ENCODE measurements at regions not wholly inside any gene's neighbourhood (a gene's known extent, or its start where the extent isn't known, plus 50 kb on each side); places are given as distances from the start of the nearest gene placed in this dataset.
"Not testable (repeated sequence)": the region's sequence is repeated elsewhere in the genome, so short reads cannot be mapped to it uniquely, and the experiment has no call there.

DNA sequence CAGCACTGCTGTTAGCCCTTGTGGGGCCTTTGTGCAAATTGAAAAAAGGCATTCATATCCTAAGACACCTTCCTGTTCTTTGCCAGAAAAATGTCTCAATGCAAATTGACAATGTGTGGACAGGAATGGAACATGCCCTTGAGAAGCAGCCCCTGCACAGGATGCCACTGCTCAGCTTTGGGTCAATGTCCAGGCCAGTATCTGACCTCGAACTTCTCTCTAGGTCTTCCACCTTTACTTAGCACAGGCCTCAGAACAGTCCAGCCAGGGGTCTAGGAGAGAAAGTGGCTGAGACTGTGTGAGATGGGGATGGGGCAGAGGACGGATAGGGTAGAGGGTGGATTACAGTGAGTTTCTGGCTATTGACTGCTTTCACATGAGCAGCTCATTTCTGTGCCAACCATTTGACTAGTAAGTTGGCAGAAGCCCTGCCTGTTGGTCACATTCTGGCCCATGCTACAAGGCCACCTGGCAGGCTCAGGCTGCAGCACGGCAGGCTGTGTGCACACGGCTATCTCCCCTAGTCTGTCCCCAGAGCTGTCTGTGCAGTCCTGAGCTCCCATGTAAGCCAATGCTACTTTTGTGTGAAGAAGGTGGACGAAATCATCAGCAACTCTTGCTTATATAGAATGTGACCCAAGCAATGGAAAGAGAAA, 254.5 kb upstream of the PLGLB1 start:
- not testable (repeated sequence) for DNase-seq

DNA sequence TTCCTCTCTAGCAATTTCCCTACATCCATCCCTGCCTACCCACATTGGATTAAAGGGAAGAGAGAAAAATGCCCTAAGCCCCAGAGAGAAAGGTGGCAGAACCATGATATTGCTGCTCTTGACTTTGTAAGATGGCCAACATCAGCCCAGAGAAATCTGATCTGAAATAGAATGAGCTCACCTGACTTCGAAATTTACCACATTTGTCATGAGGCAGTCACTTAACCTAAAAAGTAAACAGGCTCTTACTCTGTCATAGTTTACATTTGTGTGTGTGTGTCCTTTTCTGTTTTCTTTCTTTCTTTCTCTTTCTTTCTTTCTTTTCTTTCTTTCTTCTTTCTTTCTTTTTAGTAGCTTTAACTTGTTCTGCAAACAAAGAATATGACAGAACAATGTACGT, 255.0 kb upstream of the PLGLB1 start:
- not testable (repeated sequence) for DNase-seq

DNA sequence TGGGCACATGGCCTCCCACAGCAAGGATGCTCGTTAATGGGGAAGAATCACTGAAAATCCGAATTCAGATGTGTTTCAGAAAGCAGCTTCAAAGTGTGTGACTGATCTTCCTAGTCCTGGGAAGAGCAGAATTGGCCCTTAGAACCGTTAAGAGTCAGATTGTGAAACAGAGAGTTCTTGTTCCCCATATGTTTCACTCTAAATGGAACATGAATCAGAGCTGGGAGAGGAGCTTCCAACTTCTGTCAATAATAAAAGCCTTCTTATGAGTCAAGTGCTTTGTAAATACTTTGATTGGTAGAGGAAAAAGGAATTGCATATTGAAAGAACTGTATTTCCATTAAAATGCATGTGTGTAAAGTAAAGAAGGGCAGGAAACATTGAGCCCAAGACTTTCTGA, 256.1 kb upstream of the PLGLB1 start:
- not testable (repeated sequence) for DNase-seq

DNA sequence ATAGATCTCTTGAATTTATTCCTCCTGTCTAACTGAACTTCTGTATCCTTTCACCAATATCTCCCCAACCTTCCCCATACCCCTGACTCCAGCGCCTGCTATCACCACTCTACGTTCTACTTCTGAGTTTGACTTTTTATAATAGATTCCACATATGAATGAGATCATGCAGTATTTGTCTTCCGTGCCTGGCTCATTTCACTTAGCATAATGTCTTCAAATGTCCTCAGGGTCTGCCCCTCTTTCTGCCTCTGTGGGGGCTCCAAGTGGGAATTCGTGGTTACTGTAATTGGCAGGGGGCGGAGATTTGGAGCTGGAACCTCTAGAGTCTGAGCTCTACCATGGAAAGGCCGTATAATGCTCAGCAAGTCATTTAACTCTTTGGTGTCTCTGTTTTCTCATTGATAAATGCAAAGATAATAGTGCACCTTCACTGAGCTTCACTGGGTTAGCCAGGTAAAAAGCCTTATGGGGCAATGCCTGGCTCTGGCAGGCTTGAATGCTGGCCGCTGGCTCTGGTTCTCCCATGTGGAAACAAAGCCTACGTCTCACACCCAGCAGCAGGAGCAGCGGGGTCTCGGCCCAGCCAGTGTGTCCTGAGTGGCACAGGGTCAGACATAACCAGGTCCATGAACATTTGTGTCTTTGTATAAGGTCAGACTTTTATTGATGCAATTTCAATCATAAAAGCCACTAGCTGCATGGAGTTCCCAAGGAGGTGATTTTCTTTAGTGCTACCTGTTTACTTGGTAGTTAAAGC, 259.1 kb upstream of the PLGLB1 start:
- not testable (repeated sequence) for DNase-seq

DNA sequence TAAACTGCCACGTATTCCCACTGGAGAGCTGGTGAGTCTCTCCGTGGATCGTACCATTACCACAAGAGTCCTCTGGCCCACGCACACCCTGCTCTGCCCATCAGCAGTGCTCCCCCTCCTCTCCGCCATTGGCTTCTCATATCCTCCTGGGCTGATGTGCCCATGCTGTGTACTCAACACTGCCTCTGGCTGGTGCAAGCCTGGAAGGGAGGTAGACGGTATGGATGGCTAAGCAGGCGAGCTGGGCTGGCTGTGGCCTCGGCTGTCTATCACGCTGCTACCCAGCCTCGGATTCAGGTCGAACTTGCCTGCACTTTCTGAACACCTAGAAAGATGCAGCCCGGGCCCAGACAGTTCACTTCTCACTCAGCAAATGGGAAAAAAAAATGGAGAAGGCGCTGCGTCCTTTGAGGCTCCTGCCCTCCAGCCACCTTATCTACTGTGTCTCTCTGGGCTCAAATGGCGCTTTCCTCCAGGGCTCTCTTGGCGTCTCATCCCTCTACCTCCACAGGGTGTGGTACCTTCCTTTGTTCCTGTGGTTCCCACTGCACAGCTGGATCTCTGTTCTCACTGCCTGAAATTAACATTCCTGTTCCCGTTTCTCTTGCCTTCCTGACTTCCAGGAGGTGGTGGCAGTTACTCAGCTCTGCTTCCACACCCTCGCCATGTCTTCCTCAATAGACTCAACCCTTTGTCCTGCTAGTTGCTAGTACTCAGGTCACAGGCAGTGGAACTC, 262.3 kb upstream of the PLGLB1 start:
- DNase-seq, result not testable (repeated sequence)

DNA sequence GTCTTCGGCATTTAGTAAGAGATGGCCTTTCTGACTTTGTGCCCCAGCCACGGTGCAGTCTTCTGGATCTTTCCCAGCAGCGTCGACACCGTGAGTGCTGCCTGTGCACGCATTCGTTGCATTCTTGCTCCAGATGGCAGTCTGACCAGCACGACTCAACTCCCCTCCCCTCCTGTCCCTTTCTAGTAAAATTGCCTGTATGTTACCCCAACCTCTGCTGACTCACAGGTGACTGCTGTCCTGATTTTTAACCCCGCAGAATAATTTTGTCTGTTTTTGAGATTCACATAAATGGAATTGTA, 262.8 kb upstream of the PLGLB1 start:
- DNase-seq, result not testable (repeated sequence)

DNA sequence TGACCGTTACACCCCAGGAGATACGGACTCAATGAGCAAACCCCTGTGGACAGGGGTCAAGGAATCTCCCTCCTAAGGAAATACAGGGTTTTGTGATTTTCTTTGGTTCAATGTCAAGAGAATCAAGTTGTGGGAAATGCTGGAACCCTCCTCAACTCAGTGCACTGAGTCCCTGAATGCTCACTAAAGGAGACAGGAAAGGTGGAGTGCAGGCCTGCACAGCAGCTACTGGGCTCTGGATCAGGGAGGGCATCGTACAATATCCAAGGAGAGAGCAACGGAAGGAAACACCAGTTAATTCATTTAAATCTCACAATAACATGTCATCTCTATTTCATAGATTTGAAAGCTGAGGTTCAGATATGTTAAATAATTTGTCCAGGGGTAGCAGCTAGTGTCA, 263.5 kb upstream of the PLGLB1 start:
- not testable (repeated sequence) for DNase-seq

DNA sequence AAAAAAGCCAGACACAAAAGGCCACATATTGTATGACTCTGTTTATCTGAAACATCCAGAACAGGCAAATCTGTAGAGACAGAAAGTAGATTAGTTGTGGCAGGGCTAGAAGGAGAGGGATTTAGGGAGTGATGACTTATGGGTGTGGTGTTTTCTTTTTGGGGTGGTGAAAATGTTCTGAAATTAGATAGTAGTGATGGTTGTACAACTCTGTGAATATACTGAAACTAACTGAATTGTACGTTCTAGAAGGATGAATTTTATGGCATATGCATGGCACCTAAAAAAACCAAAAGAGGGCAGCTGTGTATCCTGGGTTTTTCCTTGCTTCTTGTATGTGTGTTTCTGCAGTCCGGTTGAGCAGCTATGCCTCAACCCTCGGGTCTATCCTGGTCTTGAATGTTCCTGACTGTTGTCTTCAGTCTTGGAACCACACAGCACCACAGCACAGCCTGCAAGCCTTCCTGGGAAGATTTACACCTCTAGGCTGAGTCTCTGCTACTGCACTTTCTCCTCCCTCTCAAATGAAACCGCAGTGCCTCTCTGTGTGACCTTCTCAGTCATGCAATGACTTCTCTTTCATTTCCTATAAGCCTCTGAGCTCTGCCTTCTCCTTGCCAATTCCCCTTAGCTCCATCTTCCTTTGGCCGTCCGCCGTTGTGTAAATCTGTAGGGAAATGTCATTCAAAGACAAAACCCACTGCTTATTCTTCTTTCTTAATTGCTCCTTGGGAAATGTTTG, 269.1 kb upstream of the PLGLB1 start:
- DNase-seq, result not testable (repeated sequence)

DNA sequence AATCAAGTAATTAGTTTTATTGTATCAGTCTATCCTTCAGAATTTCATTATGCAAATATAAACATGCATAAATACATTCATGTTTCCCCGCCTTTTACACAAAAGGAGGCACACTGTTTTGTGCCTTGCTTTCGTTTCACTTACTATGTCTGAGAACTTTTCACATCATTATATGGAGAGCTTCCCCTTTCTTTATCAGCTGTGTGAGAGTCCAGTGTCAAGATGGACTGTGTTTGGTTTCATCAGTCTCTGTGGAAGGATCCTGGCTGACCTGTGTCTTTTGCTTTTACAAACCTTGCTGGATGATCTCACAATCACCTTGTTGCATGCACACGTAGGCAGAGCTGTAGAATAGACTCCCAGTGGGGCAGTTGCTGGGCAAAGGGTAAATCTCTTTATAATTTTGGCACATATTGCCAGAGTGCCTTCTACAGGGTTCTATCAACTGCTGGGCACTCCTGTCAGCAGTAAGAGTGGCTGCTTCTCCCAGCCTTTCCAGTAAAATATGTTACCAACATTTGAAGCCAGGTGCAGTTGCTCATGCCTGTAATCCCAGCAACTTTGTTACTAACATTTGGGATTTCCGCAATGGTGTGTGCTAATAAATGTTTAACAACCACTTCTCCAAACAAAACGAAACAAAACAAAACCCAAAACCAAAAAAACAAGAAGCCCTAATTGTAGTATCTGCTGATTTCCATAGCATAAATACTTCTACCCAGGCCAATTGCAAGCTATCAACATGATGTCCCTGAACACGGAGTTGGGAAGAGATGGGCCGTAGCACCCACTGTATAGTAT, 270.0 kb upstream of the PLGLB1 start:
- peak; percentile 87 for DNase-seq

DNA sequence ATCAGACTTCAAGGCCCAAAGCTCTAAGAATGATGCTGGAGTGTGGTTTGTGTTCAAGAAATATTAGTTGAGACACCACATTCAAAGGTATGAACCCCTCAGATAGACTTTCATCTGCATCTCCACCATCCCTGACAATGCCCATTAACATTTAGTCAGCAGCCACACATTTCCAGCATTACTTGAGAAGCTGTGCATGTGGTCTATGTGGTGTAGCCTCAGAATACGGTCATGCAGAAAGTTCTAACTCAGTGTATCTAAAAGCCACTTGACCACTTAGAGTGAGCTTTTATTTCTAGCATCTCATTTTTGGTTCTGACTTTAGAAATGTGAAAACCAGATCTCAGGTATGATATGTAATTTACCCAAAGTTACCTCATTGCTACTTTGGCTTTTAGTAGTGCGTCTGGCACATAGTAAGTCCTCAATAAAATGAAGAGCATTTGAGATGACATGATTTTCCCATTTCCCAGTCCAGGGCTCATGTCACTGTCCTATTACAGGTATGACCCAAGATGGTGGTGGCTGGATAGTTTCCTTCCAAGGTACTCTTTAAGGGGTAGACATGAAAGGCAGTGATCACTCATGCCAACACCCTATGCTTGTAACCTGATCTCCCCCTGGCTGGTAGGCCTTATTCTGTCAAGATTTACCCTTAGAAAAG, 272.4 kb upstream of the PLGLB1 start:
- not testable (repeated sequence) for DNase-seq

DNA sequence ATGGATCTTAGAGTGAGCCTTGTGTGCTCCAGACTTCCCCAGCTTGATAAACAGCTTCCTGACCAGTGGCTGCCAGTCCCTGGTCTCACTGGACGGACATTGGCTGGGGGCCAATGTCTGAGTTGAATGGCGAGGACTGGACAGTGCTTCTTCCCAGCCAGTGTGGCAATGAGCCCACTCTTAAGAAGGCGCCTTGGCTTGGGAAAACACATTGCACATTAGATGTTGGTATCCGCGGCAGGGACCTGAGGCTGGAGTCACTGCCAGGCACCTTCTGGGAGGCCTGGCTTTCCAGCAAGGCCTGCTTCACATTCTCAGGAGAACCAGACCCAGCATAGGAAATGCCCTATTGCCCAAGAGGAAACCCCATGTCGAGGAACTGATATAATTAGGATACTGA, 273.5 kb upstream of the PLGLB1 start:
- not testable (repeated sequence) for DNase-seq

DNA sequence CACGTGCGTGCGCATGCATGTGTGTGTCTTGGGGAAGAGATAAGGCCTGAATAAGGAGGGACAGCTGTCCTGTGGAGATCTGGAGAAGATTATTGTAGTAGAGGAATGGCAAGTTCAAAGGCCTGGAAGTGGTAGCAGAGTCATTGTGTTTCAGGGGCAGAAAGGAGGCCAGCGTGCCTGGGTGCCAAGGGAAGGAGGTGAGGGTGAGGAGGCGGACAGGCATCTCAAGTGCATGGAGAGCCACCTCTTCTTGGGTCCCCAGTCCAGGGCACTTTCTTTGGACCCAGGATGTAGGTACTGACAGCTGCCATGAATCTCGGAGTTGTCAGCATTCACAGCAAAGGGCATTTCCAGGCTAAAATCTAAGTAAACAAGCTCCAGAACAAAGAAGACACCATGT, 279.7 kb upstream of the PLGLB1 start:
- not testable (repeated sequence) for DNase-seq

DNA sequence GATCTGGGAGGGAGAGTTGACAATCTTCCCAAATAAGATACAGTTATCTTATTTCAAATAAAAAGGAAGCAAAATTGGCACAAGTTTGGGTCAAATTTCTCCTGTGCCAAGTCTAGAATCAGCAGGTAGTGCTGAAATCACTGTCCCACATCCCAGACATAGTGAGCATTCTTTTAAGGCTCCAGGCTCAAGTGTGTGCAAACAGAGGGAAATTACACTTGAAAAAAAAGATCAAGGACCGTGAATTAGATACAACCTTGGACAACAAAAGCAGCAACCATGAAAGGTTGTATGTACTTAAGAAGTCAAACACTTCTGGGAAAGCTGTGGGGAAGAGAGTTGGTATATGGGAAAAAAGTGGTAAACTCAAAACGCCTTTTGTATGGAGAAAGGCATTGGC, 280.2 kb upstream of the PLGLB1 start:
- DNase-seq, result not testable (repeated sequence)

DNA sequence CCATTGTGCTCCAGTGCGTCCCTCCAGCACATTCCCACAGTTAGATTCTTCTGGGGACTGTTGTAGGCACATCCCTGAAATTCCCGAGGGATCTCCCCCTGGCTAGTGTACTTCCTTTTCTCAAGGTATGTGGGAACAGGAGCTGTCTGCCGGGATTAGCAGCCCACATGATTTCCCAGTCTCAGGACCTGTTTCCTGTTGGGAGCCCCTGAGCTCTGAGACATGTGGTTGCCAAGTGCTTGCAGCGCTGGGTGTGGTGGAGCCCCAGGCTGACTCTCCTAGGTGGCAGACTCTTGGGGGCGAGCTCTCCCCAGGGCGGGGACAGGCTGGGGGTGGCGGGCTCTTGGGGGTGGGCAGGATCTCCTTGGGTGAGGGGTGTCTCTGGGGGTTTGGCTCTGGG, 287.0 kb upstream of the PLGLB1 start:
- not testable (repeated sequence) for DNase-seq

DNA sequence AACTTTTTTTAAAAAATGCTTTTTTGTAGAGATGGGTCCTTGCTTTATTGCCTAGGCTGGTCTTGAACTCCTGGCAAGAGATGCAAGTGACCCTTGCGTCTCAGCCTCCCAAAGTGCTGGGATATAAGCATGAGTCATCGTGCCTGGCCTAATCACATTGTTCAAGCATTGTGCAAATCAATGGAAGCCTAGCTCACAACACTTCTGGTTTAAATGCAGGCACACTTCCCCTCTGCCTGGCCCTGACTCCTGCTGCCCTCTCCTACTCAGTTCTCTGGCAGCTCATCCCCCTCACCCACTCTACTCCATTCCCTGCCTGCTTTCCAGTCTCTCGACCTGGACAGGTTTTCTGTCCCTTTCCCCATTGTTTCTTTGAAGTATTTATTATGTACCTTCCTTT, 288.1 kb upstream of the PLGLB1 start:
- not testable (repeated sequence) for DNase-seq

DNA sequence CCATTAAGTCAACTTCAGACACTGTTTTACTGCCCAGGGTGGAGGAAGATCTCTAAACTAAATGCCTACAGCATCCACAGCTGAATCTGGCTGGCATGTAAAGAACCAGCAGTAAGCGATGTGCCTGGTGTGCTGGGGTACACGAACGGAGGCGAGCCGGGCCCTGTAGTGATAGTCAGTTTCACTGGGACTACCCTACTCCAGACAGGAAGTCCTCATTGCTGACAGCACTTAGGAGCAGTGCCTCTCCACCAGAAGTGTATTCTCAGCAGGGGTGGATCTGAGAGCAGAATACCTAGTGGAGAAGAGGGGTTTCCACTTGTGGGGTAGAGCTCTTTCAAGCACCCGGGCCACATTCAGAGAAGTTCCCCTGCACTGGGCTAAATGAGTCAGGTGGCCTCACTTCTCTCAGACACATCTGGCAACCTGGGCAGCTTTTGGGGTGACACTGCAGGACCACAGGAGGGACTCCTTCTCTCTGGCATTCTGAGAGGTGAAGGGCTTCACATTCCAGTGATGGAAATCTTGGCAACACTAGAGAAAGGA, 290.3 kb upstream of the PLGLB1 start:
- DNase-seq, result not testable (repeated sequence)

DNA sequence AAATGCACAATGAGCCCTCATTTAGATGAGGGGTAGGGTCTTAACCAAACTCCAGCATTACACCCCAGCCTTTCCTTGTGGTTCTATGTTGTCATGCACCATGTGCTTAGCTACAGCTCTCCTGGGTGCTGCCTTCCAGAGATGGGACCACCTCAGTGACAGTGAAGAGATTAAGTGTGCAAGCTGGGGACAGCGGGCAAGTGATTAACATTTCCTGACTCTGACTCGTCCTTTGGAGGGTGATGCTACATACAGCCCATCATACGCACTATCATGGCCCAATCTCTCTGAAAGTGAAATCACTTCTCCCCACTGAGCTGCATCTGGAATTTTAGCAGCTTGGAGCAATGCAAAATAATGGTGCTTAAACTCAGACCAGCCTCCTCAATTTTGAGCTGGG, 293.0 kb upstream of the PLGLB1 start:
- peak; percentile 21 for DNase-seq

DNA sequence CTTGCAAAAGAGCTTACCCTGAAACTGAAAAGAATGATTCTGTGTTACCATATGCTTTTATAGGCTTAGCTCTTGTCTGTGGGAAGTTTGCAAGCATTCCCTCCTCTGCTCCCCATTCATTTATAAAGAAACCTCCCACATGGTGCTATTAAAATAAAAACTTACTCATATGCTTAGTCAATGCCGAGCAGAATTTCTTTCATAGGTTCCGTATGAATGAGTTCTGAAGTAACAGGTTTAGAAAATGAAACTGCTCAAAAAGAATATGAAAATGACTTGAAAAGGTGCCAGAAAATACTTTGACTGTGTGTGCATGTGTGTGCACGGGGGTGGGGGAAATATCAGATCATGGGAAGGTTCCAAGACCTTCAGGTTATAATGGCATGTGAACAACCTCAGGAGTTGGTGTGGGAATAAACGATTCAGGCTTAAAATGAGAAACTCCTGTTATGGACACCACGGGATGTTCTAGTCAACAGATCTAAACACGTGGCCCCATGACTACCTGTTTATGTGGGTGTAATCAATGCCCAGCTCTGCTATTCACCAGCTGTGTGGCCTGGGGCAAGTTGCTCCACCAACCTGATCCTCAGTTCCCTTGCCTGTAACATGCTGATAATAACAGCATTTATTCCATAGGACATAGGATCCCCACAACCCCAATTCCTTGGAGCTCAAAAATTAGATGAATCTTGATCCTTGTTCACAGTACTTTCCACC, 293.7 kb upstream of the PLGLB1 start:
- not testable (repeated sequence) for DNase-seq

DNA sequence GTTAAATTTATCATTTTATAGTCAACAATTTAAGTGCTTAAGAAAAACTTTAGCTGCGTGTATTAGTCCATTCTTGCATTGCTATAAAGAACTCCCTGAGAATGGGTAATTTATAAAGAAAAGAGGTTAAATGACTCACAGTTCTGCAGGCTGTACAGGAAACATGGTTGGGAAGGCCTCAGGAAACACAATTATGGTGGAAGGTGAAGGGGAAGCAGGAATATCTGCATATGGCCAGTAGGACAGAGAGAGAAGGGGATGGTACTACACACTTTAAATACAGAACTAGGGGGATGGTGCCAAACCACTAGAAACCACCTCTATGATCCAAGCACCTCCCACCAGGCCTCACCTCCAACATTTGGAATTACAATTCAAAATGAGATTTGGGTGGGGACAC, 295.5 kb upstream of the PLGLB1 start:
- DNase-seq, result not testable (repeated sequence)

DNA sequence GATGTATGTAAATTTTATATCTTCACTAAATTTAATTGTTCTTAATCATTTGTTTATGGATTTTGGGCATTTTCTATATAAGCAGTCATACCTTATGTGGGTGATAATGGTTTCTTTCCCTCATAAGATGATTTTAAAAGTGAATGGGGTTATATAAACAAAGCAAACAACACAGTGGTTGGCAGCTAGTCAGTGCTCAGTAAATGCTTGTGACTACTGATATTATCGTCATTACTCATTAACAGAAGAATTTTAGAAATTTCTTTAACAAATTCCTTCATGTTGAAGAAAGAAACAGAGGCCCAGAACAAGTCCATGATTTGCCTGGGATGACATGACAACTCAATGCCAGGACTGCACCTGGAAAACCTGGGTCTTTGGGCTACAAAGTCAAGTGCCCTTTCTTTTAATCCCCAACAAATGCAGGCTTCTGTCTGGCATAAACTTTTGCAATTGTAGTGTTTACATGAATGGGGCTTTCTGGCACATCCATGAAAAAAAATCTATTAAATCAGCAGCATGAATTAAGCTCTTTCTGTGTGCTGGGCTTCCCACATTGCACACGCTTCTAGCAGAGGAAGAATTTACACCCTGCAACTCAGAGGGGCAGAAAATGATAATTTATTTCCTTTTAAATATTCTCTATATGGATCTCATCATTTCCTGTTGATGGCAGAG, 297.3 kb upstream of the PLGLB1 start:
- not testable (repeated sequence) for DNase-seq
